Type B pancreatic cell (in vitro differentiated cells): ENCODE measurements at regions not wholly inside any gene's neighbourhood (a gene's known extent, or its start where the extent isn't known, plus 50 kb on each side); places are given as distances from the start of the nearest gene placed in this dataset.

Source experiments
- DNase-seq: peaks from one replicate; pipeline ENCODE4 v3.0.0; 2021; ENCODE audit warnings: mixed read lengths; ENCODE audit not compliant: unreplicated experiment; ENCODE audit errors: extremely low spot score
- H3K27ac Mint-ChIP-seq: 2 replicates; pipeline ENCODE4 v1.8.0; 2021; ENCODE audit warnings: mild to moderate bottlenecking, mixed read lengths
- H3K27me3 Mint-ChIP-seq: 2 replicates; pipeline ENCODE4 v1.8.0; 2021; ENCODE audit warnings: mixed read lengths
- H3K36me3 Mint-ChIP-seq: 2 replicates; pipeline ENCODE4 v1.8.0; 2021; ENCODE audit warnings: mixed read lengths
- H3K4me1 Mint-ChIP-seq: one replicate; pipeline ENCODE4 v1.8.0; 2021; ENCODE audit warnings: mixed read lengths; ENCODE audit not compliant: unreplicated experiment
- H3K4me3 Mint-ChIP-seq: 2 replicates; pipeline ENCODE4 v1.8.0; 2021; ENCODE audit warnings: mild to moderate bottlenecking, mixed read lengths
- H3K9me3 Mint-ChIP-seq: 2 replicates; pipeline ENCODE4 v1.8.0; 2021; ENCODE audit warnings: mixed read lengths
- TF ChIP-seq, protein P1 (sequence below): fragments of 200-600 bp; sonication (generic); conservative IDR thresholded peaks from 2 replicates; pipeline ENCODE4 v1.5.0; 2021; ENCODE audit warnings: antibody characterized with exemption, mild to moderate bottlenecking

DNA sequence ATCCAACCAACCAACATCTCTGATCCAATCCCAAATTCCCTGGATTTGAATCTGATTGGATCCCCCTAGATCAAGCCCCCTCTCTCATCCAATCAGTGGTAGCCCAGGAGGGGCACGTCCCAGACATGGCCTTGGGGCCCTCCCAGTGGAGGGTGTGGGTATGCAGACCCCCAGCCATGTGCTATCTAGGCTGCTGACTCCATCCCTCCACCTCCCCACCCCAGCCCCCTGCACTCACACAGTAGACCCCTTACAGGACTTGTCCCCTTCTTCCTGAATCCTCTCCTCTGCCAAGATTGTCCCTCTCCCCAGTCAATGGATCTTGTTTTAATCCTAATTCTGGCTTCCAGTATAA, 153.4 kb downstream of the OAT start:
- no peaks in the 10 kb centered on the region for H3K9me3 Mint-ChIP-seq

DNA sequence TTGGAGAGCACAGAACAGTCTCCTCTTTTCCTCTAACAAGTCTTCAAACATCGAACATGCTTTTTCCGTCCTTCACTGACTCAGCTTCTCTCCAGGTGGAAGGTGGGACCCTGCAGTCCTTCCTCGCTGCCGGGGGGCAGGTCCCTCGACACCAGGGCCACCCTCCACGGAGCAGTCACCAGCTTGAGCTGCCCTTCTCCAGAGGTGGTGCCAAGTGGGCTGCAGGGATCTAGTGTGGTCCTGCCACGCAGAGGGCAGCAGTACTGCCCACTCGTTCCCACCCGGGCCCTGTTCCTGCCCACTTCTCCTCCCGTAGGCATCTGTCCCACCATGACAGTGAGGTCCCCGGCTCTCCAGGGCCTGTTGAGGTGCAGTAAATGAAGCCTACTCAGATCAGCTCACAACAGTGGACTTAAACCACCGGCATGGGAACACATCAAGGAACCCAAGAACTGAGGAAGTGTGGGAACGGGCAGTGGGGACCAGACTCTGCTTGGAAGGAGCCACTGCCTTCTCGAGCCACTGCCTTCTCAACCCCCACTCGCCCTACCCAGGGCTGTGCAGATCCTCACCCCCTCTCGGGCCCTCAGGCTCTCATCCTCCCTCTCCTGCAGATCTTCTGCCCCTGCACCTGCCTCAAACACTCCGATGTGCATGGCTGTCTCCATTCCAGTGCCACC, 153.9 kb downstream of the OAT start:
- peaks cover 31% of the 10 kb centered on the region for H3K27me3 Mint-ChIP-seq
- no peaks in the 10 kb centered on the region for H3K36me3 Mint-ChIP-seq
- H3K4me3 Mint-ChIP-seq, result no peak overlapping the region
- TF ChIP-seq, protein P1, sequence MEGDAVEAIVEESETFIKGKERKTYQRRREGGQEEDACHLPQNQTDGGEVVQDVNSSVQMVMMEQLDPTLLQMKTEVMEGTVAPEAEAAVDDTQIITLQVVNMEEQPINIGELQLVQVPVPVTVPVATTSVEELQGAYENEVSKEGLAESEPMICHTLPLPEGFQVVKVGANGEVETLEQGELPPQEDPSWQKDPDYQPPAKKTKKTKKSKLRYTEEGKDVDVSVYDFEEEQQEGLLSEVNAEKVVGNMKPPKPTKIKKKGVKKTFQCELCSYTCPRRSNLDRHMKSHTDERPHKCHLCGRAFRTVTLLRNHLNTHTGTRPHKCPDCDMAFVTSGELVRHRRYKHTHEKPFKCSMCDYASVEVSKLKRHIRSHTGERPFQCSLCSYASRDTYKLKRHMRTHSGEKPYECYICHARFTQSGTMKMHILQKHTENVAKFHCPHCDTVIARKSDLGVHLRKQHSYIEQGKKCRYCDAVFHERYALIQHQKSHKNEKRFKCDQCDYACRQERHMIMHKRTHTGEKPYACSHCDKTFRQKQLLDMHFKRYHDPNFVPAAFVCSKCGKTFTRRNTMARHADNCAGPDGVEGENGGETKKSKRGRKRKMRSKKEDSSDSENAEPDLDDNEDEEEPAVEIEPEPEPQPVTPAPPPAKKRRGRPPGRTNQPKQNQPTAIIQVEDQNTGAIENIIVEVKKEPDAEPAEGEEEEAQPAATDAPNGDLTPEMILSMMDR, result no peak
- DNase-seq, result no peak
- no peak overlapping the region for H3K27ac Mint-ChIP-seq
- H3K4me1 Mint-ChIP-seq, result peaks cover 8% of the 10 kb centered on the region
- no peaks in the 10 kb centered on the region for H3K9me3 Mint-ChIP-seq

More for the DNA sequence above, 153.4 kb downstream of the OAT start:
- H3K27me3 Mint-ChIP-seq, result peaks cover 34% of the 10 kb centered on the region
- H3K27ac Mint-ChIP-seq, result no peak overlapping the region
- no peaks in the 10 kb centered on the region for H3K36me3 Mint-ChIP-seq
- TF ChIP-seq, protein P1, result no peak
- peaks cover 8% of the 10 kb centered on the region for H3K4me1 Mint-ChIP-seq
- no peak for DNase-seq
- H3K4me3 Mint-ChIP-seq, result no peak overlapping the region

DNA sequence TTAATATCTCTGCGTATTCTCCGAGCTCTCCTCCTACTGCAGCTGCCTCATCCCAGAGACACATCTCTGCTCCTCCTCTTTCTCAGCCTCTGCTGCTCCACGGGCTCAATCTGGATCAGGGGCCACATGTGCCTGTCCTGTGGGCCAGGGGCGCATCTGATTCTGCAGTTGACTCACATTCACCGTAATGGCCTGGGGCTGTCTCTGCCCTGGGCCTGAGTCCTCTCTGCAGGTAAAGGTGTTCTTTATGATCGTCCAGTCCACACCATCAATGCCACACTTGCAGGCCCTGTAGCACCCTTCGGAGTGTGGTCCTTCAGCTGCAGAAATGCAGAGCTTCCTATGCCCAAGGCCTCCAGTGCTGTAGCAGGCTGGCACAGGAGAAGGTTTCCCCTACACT, 154.5 kb downstream of the OAT start:
- Mint-ChIP-seq H3K4me3 (no peak overlapping the region), H3K36me3 (no peaks in the 10 kb centered on the region), H3K27ac (no peak overlapping the region), H3K27me3 (peaks cover 30% of the 10 kb centered on the region), H3K4me1 (peaks cover 8% of the 10 kb centered on the region), H3K9me3 (no peaks in the 10 kb centered on the region)
- TF ChIP-seq, protein P1, result no peak
- DNase-seq, result no peak

DNA sequence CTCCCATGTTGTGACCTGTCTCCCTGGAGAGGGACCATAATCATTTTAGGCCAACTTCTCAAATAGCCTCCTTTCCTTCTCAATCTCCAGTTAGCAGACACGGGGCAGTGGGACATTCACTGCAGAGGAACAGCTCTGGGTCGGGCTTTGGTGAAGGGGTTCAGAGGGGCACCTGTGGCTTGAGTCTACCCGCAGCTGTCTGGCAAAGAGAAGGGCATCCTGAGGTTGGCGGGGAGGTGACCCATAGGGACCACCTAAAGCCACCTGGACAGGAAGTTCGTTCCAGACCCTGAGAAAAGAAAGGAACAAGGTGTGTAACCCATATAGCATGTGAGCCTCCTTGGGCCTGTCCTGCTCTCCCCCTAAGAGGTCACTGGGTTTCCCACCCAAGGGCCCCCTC, 155.0 kb downstream of the OAT start:
- H3K9me3 Mint-ChIP-seq, result no peaks in the 10 kb centered on the region
- DNase-seq, result no peak
- peaks cover 8% of the 10 kb centered on the region for H3K4me1 Mint-ChIP-seq
- peaks cover 27% of the 10 kb centered on the region for H3K27me3 Mint-ChIP-seq
- H3K36me3 Mint-ChIP-seq, result no peaks in the 10 kb centered on the region
- TF ChIP-seq, protein P1, result no peak
- H3K4me3 Mint-ChIP-seq, result no peak overlapping the region
- H3K27ac Mint-ChIP-seq, result no peak overlapping the region

DNA sequence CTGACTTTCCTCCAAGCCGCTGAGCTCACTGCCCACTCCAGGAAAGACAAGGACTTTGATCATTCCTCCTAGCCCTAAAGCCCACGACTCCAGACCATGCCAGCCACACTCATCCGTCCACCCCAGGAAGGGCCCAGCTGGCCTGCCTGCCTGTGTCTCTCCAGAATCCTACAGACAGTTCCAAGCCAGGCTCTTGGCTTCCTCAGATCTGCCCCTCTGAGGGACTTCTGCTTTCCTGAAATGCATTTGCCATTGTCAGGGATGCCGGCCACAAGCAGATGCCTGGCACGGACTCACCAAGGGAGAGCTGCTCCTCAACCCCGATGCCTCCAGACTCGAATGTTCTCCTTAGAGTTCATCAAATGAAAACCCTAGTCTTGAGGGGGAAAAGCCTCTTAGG, 155.8 kb downstream of the OAT start:
- Mint-ChIP-seq H3K4me1 (peaks cover 9% of the 10 kb centered on the region), H3K27me3 (peaks cover 26% of the 10 kb centered on the region)
- DNase-seq, result no peak

More for the DNA sequence above, 155.8 kb downstream of the OAT start:
- TF ChIP-seq, protein P1, result no peak
- Mint-ChIP-seq H3K9me3 (no peaks in the 10 kb centered on the region), H3K36me3 (no peaks in the 10 kb centered on the region), H3K27ac (no peak overlapping the region), H3K4me3 (no peak overlapping the region)
